ACC112 (cell line): ENCODE measurements at regions not wholly inside any gene's neighbourhood (a gene's known extent, or its start where the extent isn't known, plus 50 kb on each side); places are given as distances from the start of the nearest gene placed in this dataset.

ENCODE experiments used
- H2AFZ ChIP-seq: fragments of 200-600 bp; sonication (generic); one replicate; pipeline ENCODE4 v1.6.0; 2017; ENCODE audit warnings: antibody characterized with exemption, low read length; ENCODE audit not compliant: unreplicated experiment
- H3K27ac ChIP-seq: fragments of 200-600 bp; sonication (generic); 2 replicates; pipeline ENCODE4 v1.5.1; 2014; ENCODE audit warnings: low read depth, mild to moderate bottlenecking, antibody characterized with exemption, low read length, moderate library complexity
- H3K27me3 ChIP-seq: fragments of 200-600 bp; sonication (generic); 2 replicates; pipeline ENCODE4 v1.6.1; 2014; ENCODE audit warnings: mild to moderate bottlenecking, antibody characterized with exemption, low read length, moderate library complexity, mixed read lengths; ENCODE audit not compliant: insufficient read depth
- H3K36me3 ChIP-seq: fragments of 200-600 bp; sonication (generic); 2 replicates; pipeline ENCODE4 v1.6.1; 2016; ENCODE audit warnings: mild to moderate bottlenecking, antibody characterized with exemption, low read length, moderate library complexity, mixed read lengths; ENCODE audit not compliant: insufficient read depth
- H3K4me1 ChIP-seq: fragments of 200-600 bp; sonication (generic); one replicate; pipeline ENCODE4 v1.6.1; 2016; ENCODE audit warnings: low read length, mixed read lengths; ENCODE audit not compliant: insufficient read depth, unreplicated experiment, control insufficient read depth
- H3K4me3 ChIP-seq: fragments of 200-600 bp; sonication (generic); 2 replicates; pipeline ENCODE4 v1.5.1; 2014; ENCODE audit warnings: mild to moderate bottlenecking, low read depth, low read length
- H3K79me2 ChIP-seq: fragments of 200-600 bp; sonication (generic); one replicate; pipeline ENCODE4 v1.6.0; 2016; ENCODE audit warnings: low read length; ENCODE audit not compliant: control insufficient read depth, unreplicated experiment, insufficient read depth

- no peaks in the 10 kb centered on the region for H3K27me3 ChIP-seq
These were observed 160.5 kb downstream of the PAH start for GRCh38 chr12:102756530-102756929.

GRCh38 chr12:102755266-102755665 lies 161.8 kb downstream of the PAH start:
- Histone ChIP-seq H2AFZ (no peak overlapping the region), H3K27me3 (no peaks in the 10 kb centered on the region), H3K4me3 (no peak overlapping the region), H3K79me2 (no peaks in the 10 kb centered on the region), H3K36me3 (no peaks in the 10 kb centered on the region), H3K27ac (no peak overlapping the region), H3K4me1 (no peaks in the 10 kb centered on the region)

More at GRCh38 chr12:102756530-102756929, 160.5 kb downstream of the PAH start:
- no peaks in the 10 kb centered on the region for H3K4me1 ChIP-seq
- H3K36me3 ChIP-seq = no peaks in the 10 kb centered on the region
- H3K79me2 ChIP-seq = no peaks in the 10 kb centered on the region
- H3K27ac ChIP-seq = no peak overlapping the region
- no peak overlapping the region for H2AFZ ChIP-seq
- no peak overlapping the region for H3K4me3 ChIP-seq

GRCh38 chr12:102753802-102754201 lies 163.2 kb downstream of the PAH start:
- Histone ChIP-seq H3K79me2 (no peaks in the 10 kb centered on the region), H3K4me3 (no peak overlapping the region)

GRCh38 chr12:102748704-102749103 lies 168.3 kb downstream of the PAH start:
- Histone ChIP-seq H3K27ac (no peak overlapping the region), H3K79me2 (no peaks in the 10 kb centered on the region), H3K4me3 (no peak overlapping the region), H3K36me3 (no peaks in the 10 kb centered on the region), H3K27me3 (no peaks in the 10 kb centered on the region), H3K4me1 (no peaks in the 10 kb centered on the region), H2AFZ (no peak overlapping the region)

More at GRCh38 chr12:102753802-102754201, 163.2 kb downstream of the PAH start:
- Histone ChIP-seq H3K4me1 (no peaks in the 10 kb centered on the region), H3K27me3 (no peaks in the 10 kb centered on the region), H2AFZ (no peak overlapping the region), H3K27ac (no peak overlapping the region), H3K36me3 (no peaks in the 10 kb centered on the region)

- H3K36me3 ChIP-seq = no peaks in the 10 kb centered on the region
- no peak overlapping the region for H2AFZ ChIP-seq
- no peak overlapping the region for H3K4me3 ChIP-seq
- no peak overlapping the region for H3K27ac ChIP-seq
- H3K4me1 ChIP-seq = no peaks in the 10 kb centered on the region
- no peaks in the 10 kb centered on the region for H3K27me3 ChIP-seq
- H3K79me2 ChIP-seq = no peaks in the 10 kb centered on the region
These were observed 170.1 kb downstream of the PAH start for GRCh38 chr12:102746963-102747362.

GRCh38 chr12:102745971-102746600 lies 171.0 kb downstream of the PAH start:
- Histone ChIP-seq H3K27ac (no peak overlapping the region), H2AFZ (no peak overlapping the region), H3K4me3 (no peak overlapping the region), H3K79me2 (no peaks in the 10 kb centered on the region), H3K4me1 (no peaks in the 10 kb centered on the region), H3K27me3 (no peaks in the 10 kb centered on the region), H3K36me3 (no peaks in the 10 kb centered on the region)

GRCh38 chr12:102741196-102741595 lies 175.8 kb downstream of the PAH start:
- no peaks in the 10 kb centered on the region for H3K4me1 ChIP-seq
- no peaks in the 10 kb centered on the region for H3K79me2 ChIP-seq
- no peak overlapping the region for H3K27ac ChIP-seq
- H2AFZ ChIP-seq = no peak overlapping the region
- H3K27me3 ChIP-seq = no peaks in the 10 kb centered on the region
- no peaks in the 10 kb centered on the region for H3K36me3 ChIP-seq
- no peak overlapping the region for H3K4me3 ChIP-seq

GRCh38 chr12:102740141-102740955 lies 176.7 kb downstream of the PAH start:
- no peak overlapping the region for H3K4me3 ChIP-seq
- H3K27ac ChIP-seq = no peak overlapping the region
- no peaks in the 10 kb centered on the region for H3K79me2 ChIP-seq
- no peaks in the 10 kb centered on the region for H3K4me1 ChIP-seq
- no peaks in the 10 kb centered on the region for H3K36me3 ChIP-seq
- H2AFZ ChIP-seq = no peak overlapping the region
- H3K27me3 ChIP-seq = no peaks in the 10 kb centered on the region

- Histone ChIP-seq H2AFZ (no peak overlapping the region), H3K27ac (no peak overlapping the region), H3K4me1 (no peaks in the 10 kb centered on the region), H3K36me3 (no peaks in the 10 kb centered on the region), H3K4me3 (no peak overlapping the region), H3K79me2 (no peaks in the 10 kb centered on the region), H3K27me3 (no peaks in the 10 kb centered on the region)
These were observed 180.7 kb downstream of the PAH start for GRCh38 chr12:102736328-102736727.

GRCh38 chr12:102735104-102735503 lies 181.9 kb downstream of the PAH start:
- Histone ChIP-seq H2AFZ (no peak overlapping the region), H3K27ac (no peak overlapping the region), H3K4me1 (no peaks in the 10 kb centered on the region), H3K79me2 (no peaks in the 10 kb centered on the region), H3K4me3 (no peak overlapping the region), H3K27me3 (no peaks in the 10 kb centered on the region), H3K36me3 (no peaks in the 10 kb centered on the region)

- no peak overlapping the region for H3K27ac ChIP-seq
- H3K36me3 ChIP-seq = no peaks in the 10 kb centered on the region
- no peaks in the 10 kb centered on the region for H3K79me2 ChIP-seq
- no peaks in the 10 kb centered on the region for H3K4me1 ChIP-seq
- H3K27me3 ChIP-seq = no peaks in the 10 kb centered on the region
- H3K4me3 ChIP-seq = no peak overlapping the region
- H2AFZ ChIP-seq = no peak overlapping the region
These were observed 186.0 kb downstream of the PAH start for GRCh38 chr12:102730996-102731395.
